SK-N-SH (cell line): ENCODE measurements at regions not wholly inside any gene's neighbourhood (a gene's known extent, or its start where the extent isn't known, plus 50 kb on each side); places are given as distances from the start of the nearest gene placed in this dataset.

Experiments used
- EP300 ChIP-seq, 2 experiments: IDR thresholded peaks; 2 replicates each; pipeline versions ENCODE4 v1.4.0 to v1.6.1; 2012; ENCODE audit warnings: borderline replicate concordance in 1 of 2, low read depth in 1 of 2, low read length in 1 of 2
- MXI1 ChIP-seq: IDR thresholded peaks from 2 replicates; pipeline ENCODE4 v1.6.1; 2012; ENCODE audit warnings: mild to moderate bottlenecking, low read depth, low read length, improper control_type of control experiment
- POLR2AphosphoS5 ChIP-seq: IDR thresholded peaks from 2 replicates; pipeline ENCODE4 v1.6.1; 2012; ENCODE audit warnings: low read depth, low read length
- RFX5 ChIP-seq: IDR thresholded peaks from 2 replicates; pipeline ENCODE4 v1.6.1; 2012; ENCODE audit warnings: mild to moderate bottlenecking, improper control_type of control experiment, low read length
- TAF1 ChIP-seq: IDR thresholded peaks from 2 replicates; pipeline ENCODE4 v1.6.1; 2012; ENCODE audit warnings: low read depth, mild to moderate bottlenecking, low read length, moderate library complexity, borderline replicate concordance
- TF ChIP-seq, protein P1 (sequence below): IDR thresholded peaks from 2 replicates; pipeline ENCODE4 v1.6.1; 2012; ENCODE audit warnings: mild to moderate bottlenecking, low read depth, low read length, moderate library complexity
- TF ChIP-seq, protein P2 (sequence below): fragments of 200-600 bp; sonication (generic); IDR thresholded peaks from 2 replicates; pipeline ENCODE4 v1.6.1; 2017; ENCODE audit warnings: antibody characterized with exemption, mild to moderate bottlenecking, moderate library complexity
- TF ChIP-seq, protein P3 (sequence below): IDR thresholded peaks from 2 replicates; pipeline ENCODE4 v1.4.0; 2012; ENCODE audit warnings: low read depth

DNA sequence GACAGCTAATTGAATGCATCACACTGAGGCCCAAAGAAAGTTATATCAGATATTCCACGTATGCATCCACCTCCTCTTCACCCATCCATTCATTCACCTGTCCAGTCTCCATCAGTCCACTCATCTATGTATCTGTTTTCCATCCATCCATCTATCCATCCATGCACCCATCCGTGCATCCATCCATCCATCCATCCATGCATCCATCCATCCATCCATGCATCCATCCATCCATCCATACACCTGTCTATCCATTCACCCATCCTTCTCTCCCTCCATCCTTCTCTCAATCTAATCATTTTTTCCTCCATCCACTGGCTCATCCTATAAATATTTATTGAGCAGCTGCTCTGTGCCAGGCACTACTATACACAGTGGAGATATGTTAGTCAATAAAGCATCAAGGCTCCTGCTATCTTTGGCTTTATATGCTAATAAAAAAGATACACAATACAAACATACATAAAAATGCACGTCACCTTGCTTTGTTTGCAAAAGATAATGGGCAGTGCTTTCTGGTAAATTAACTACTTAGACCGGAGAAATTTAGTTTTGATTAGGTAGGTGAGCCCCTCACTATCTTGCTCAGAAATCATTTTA is 442.0 kb upstream of the KLF6 start:
- TF ChIP-seq, protein P1, sequence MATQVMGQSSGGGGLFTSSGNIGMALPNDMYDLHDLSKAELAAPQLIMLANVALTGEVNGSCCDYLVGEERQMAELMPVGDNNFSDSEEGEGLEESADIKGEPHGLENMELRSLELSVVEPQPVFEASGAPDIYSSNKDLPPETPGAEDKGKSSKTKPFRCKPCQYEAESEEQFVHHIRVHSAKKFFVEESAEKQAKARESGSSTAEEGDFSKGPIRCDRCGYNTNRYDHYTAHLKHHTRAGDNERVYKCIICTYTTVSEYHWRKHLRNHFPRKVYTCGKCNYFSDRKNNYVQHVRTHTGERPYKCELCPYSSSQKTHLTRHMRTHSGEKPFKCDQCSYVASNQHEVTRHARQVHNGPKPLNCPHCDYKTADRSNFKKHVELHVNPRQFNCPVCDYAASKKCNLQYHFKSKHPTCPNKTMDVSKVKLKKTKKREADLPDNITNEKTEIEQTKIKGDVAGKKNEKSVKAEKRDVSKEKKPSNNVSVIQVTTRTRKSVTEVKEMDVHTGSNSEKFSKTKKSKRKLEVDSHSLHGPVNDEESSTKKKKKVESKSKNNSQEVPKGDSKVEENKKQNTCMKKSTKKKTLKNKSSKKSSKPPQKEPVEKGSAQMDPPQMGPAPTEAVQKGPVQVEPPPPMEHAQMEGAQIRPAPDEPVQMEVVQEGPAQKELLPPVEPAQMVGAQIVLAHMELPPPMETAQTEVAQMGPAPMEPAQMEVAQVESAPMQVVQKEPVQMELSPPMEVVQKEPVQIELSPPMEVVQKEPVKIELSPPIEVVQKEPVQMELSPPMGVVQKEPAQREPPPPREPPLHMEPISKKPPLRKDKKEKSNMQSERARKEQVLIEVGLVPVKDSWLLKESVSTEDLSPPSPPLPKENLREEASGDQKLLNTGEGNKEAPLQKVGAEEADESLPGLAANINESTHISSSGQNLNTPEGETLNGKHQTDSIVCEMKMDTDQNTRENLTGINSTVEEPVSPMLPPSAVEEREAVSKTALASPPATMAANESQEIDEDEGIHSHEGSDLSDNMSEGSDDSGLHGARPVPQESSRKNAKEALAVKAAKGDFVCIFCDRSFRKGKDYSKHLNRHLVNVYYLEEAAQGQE: no peak
- no peak for TF ChIP-seq EP300 (IDR thresholded peaks at IDR 0.05; ENCODE audit: borderline replicate concordance in 1 of 2, low read depth in 1 of 2, low read length in 1 of 2)
- no peak for TF ChIP-seq POLR2AphosphoS5
- TF ChIP-seq RFX5: no peak
- TF ChIP-seq, protein P2, sequence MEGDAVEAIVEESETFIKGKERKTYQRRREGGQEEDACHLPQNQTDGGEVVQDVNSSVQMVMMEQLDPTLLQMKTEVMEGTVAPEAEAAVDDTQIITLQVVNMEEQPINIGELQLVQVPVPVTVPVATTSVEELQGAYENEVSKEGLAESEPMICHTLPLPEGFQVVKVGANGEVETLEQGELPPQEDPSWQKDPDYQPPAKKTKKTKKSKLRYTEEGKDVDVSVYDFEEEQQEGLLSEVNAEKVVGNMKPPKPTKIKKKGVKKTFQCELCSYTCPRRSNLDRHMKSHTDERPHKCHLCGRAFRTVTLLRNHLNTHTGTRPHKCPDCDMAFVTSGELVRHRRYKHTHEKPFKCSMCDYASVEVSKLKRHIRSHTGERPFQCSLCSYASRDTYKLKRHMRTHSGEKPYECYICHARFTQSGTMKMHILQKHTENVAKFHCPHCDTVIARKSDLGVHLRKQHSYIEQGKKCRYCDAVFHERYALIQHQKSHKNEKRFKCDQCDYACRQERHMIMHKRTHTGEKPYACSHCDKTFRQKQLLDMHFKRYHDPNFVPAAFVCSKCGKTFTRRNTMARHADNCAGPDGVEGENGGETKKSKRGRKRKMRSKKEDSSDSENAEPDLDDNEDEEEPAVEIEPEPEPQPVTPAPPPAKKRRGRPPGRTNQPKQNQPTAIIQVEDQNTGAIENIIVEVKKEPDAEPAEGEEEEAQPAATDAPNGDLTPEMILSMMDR: no peak
- TF ChIP-seq MXI1: no peak
- TF ChIP-seq TAF1: no peak
- TF ChIP-seq, protein P3, sequence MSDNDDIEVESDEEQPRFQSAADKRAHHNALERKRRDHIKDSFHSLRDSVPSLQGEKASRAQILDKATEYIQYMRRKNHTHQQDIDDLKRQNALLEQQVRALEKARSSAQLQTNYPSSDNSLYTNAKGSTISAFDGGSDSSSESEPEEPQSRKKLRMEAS: no peak
